ENCODE measurements at regions not wholly inside any gene's neighbourhood (a gene's known extent, or its start where the extent isn't known, plus 50 kb on each side); places are given as distances from the start of the nearest gene placed in this dataset.

DNA sequence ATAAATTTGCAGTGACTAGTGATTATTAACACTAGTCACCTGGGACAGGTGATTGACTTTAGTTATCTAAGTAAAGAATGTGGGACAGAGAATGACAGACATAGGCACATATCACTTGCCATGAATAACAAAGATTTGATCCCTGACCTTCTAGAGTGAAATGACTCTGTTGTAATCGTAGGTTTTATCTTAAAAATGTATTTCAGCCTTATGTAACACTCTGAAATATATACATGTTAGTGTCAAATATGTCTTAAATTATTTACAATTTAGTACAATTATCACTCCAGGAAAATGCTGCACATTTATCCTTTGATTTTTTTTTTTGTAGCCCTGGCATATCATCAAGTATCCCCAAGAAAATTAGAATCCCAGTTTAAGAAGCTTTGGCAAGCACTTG lies 186.4 kb upstream of the PTGFR start:
- TF ChIP-seq YY1 (IDR thresholded peaks at IDR 0.05; ENCODE audit: insufficient read depth, insufficient read length), result no peak
- no peak for TF ChIP-seq ZNF274 (IDR thresholded peaks at IDR 0.05; ENCODE audit: low read depth, low read length)
